Activated T-cell treated with anti-CD3 and anti-CD28 coated beads, Interleukin-2, amount 50 U/mL, for 48 hours (primary cell): ENCODE measurements at regions not wholly inside any gene's neighbourhood (a gene's known extent, or its start where the extent isn't known, plus 50 kb on each side); places are given as distances from the start of the nearest gene placed in this dataset.

ENCODE experiments used
- DNase-seq, 2 experiments: peaks; one replicate each; pipeline ENCODE4 v3.0.0-alpha.2; 2020

GRCh38 chr9:117546894-117547678 is 132.2 kb upstream of the ASTN2 start:
- no peak for DNase-seq

GRCh38 chr9:117545846-117546245 is 131.0 kb upstream of the ASTN2 start:
- no peak for DNase-seq

- DNase-seq: no peak
Measured at GRCh38 chr9:117543089-117543488, 128.2 kb upstream of the ASTN2 start.

- no peak for DNase-seq
Measured at GRCh38 chr9:117542021-117542420, 127.2 kb upstream of the ASTN2 start.

- DNase-seq: no peak
Measured at GRCh38 chr9:117541181-117541580, 126.3 kb upstream of the ASTN2 start.

GRCh38 chr9:117535973-117536372 is 121.1 kb upstream of the ASTN2 start:
- DNase-seq: no peak

- no peak for DNase-seq
Measured at GRCh38 chr9:117535434-117535833, 120.6 kb upstream of the ASTN2 start.

GRCh38 chr9:117528225-117528624 is 113.4 kb upstream of the ASTN2 start:
- no peak for DNase-seq

GRCh38 chr9:117526674-117527073 is 111.8 kb upstream of the ASTN2 start:
- DNase-seq: no peak

GRCh38 chr9:117523531-117524153 is 108.8 kb upstream of the ASTN2 start:
- DNase-seq: no peak

GRCh38 chr9:117521293-117521692 is 106.4 kb upstream of the ASTN2 start:
- no peak for DNase-seq

GRCh38 chr9:117516676-117517632 is 102.1 kb upstream of the ASTN2 start:
- no peak for DNase-seq

GRCh38 chr9:117511852-117512481 is 97.1 kb upstream of the ASTN2 start:
- DNase-seq: no peak

GRCh38 chr9:117496307-117496706 is 81.5 kb upstream of the ASTN2 start:
- no peak for DNase-seq

- DNase-seq: no peak
Measured at GRCh38 chr9:117494401-117495090, 79.7 kb upstream of the ASTN2 start.

- no peak for DNase-seq
Measured at GRCh38 chr9:117492476-117492875, 77.6 kb upstream of the ASTN2 start.

- no peak for DNase-seq
Measured at GRCh38 chr9:117491491-117491890, 76.6 kb upstream of the ASTN2 start.

GRCh38 chr9:117490199-117490598 is 75.3 kb upstream of the ASTN2 start:
- DNase-seq: no peak

- no peak for DNase-seq
Measured at GRCh38 chr9:117488659-117489058, 73.8 kb upstream of the ASTN2 start.

- peak; percentile 49 to 59 for DNase-seq
Measured at GRCh38 chr9:117487555-117488175, 72.8 kb upstream of the ASTN2 start.

GRCh38 chr9:117486426-117486825 is 71.6 kb upstream of the ASTN2 start:
- DNase-seq: no peak

- no peak for DNase-seq
Measured at GRCh38 chr9:117485176-117485575, 70.3 kb upstream of the ASTN2 start.
